GM19043 (cell line): ENCODE measurements at regions not wholly inside any gene's neighbourhood (a gene's known extent, or its start where the extent isn't known, plus 50 kb on each side); places are given as distances from the start of the nearest gene placed in this dataset.

Experiments used
- ATAC-seq: cut with Tn5 transposase; IDR thresholded peaks from one replicate; pipeline ENCODE4 v1.9.1; 2021; ENCODE audit warnings: low read depth; ENCODE audit not compliant: unreplicated experiment

- ATAC-seq: no peak
Observed at GRCh38 chr12:69119770-69120169, 119.6 kb upstream of the CPSF6 start.

GRCh38 chr12:69120354-69120753, 119.0 kb upstream of the CPSF6 start:
- no peak for ATAC-seq

GRCh38 chr12:69123311-69123710, 116.1 kb upstream of the CPSF6 start:
- ATAC-seq: no peak

- ATAC-seq: no peak
Observed at GRCh38 chr12:69123919-69124638, 115.3 kb upstream of the CPSF6 start.

- ATAC-seq: no peak
Observed at GRCh38 chr12:69129017-69129416, 110.4 kb upstream of the CPSF6 start.

- ATAC-seq: no peak
Observed at GRCh38 chr12:69129564-69129963, 109.8 kb upstream of the CPSF6 start.

- ATAC-seq: no peak
Observed at GRCh38 chr12:69130064-69130463, 109.3 kb upstream of the CPSF6 start.

GRCh38 chr12:69131077-69131476, 108.3 kb upstream of the CPSF6 start:
- no peak for ATAC-seq

- no peak for ATAC-seq
Observed at GRCh38 chr12:69136931-69137613, 102.3 kb upstream of the CPSF6 start.

GRCh38 chr12:69141074-69141473, 98.3 kb upstream of the CPSF6 start:
- no peak for ATAC-seq

- ATAC-seq: no peak
Observed at GRCh38 chr12:69149270-69149669, 90.1 kb upstream of the CPSF6 start.

- ATAC-seq: no peak
Observed at GRCh38 chr12:69150083-69150795, 89.1 kb upstream of the CPSF6 start.

GRCh38 chr12:69150796-69151127, 88.6 kb upstream of the CPSF6 start:
- no peak for ATAC-seq

- no peak for ATAC-seq
Observed at GRCh38 chr12:69151254-69151764, 88.1 kb upstream of the CPSF6 start.

- peak; percentile 32 for ATAC-seq
Observed at GRCh38 chr12:69154585-69155363, 84.6 kb upstream of the CPSF6 start.

GRCh38 chr12:69157023-69157655, 82.2 kb upstream of the CPSF6 start:
- peak; percentile 90 for ATAC-seq

- ATAC-seq: peak; percentile 57
Observed at GRCh38 chr12:69161829-69162228, 77.5 kb upstream of the CPSF6 start.

GRCh38 chr12:69163681-69164362, 75.5 kb upstream of the CPSF6 start:
- ATAC-seq: no peak

GRCh38 chr12:69167648-69168165, 71.7 kb upstream of the CPSF6 start:
- ATAC-seq: no peak
